AG04449 (cell line): ENCODE measurements at regions not wholly inside any gene's neighbourhood (a gene's known extent, or its start where the extent isn't known, plus 50 kb on each side); places are given as distances from the start of the nearest gene placed in this dataset.

Source experiments
- CTCF ChIA-PET: fragments of 350-600 bp; formaldehyde crosslinking; extraction: SDS; loops from one replicate; lab custom pipeline; 2021; ENCODE audit warnings: antibody characterized with exemption; lab: Yijun Ruan, JAX
- POLR2A ChIA-PET: fragments of 400-600, 350-600 bp; formaldehyde crosslinking; extraction: SDS; loops from one replicate; lab custom pipeline; 2020; ENCODE audit warnings: antibody characterized with exemption, inconsistent platforms; lab: Yijun Ruan, JAX
- DNase-seq: peaks from one replicate; pipeline ENCODE4 v3.0.0-alpha.2; 2010; ENCODE audit warnings: low read depth, low spot score
- H3K4me3 ChIP-seq: 2 replicates; pipeline ENCODE4 v1.5.1; 2011; ENCODE audit warnings: low read depth, mild to moderate bottlenecking, control low read depth, low read length
- TF ChIP-seq, protein P1 (sequence below): IDR thresholded peaks from one replicate; pipeline ENCODE4 v1.5.1; 2011; ENCODE audit warnings: mild to moderate bottlenecking, moderate library complexity, low read length, control low read depth, inconsistent platforms; ENCODE audit not compliant: insufficient read depth; ENCODE audit errors: missing control alignments

DNA sequence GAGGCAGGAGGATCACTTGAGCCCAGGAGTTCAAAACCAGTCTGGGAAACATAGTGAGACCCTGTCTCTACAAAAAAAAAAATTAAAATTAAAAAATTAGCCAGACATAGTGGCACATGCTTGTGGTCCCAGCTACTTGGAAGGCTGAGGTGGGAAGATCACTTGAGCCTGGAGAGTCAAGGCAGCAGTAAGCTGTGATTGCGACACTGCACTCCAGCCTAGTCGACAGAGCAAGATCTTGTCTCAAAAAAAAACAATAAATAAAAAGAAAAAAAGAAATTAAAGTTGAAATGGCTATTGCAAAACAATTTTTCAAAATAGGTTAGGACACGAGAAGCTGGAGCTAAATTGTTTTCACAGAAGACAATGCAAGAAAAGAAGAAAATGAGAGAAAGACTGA is 379.0 kb upstream of the RNF32 start:
- TF ChIP-seq, protein P1, sequence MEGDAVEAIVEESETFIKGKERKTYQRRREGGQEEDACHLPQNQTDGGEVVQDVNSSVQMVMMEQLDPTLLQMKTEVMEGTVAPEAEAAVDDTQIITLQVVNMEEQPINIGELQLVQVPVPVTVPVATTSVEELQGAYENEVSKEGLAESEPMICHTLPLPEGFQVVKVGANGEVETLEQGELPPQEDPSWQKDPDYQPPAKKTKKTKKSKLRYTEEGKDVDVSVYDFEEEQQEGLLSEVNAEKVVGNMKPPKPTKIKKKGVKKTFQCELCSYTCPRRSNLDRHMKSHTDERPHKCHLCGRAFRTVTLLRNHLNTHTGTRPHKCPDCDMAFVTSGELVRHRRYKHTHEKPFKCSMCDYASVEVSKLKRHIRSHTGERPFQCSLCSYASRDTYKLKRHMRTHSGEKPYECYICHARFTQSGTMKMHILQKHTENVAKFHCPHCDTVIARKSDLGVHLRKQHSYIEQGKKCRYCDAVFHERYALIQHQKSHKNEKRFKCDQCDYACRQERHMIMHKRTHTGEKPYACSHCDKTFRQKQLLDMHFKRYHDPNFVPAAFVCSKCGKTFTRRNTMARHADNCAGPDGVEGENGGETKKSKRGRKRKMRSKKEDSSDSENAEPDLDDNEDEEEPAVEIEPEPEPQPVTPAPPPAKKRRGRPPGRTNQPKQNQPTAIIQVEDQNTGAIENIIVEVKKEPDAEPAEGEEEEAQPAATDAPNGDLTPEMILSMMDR = no peak
- no peak overlapping the region for H3K4me3 ChIP-seq
- ChIA-PET POLR2A (no interaction called here), CTCF (no interaction called here)
- DNase-seq = no peak

DNA sequence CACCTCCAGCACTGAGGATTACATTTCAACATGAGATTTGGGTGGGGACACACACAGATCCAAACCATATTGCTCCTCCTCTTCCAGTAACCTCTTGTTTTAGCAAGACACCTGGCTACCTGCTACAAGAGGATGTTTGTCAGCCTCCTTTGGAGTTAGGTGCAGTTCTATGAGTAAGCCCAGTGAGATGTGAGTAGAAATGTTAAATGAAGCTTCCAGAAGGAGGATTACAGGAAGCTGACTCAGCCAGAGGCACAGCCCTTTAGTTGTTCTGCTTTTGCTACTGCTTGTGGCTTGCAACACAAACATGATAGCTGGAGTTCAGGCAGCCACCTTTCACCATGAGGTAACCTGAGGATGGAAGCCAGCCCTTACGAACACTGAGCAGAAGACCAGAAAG is 382.7 kb upstream of the RNF32 start:
- TF ChIP-seq, protein P1 = no peak
- DNase-seq = no peak
- H3K4me3 ChIP-seq = no peak overlapping the region
- ChIA-PET CTCF (no interaction called here), POLR2A (no interaction called here)

DNA sequence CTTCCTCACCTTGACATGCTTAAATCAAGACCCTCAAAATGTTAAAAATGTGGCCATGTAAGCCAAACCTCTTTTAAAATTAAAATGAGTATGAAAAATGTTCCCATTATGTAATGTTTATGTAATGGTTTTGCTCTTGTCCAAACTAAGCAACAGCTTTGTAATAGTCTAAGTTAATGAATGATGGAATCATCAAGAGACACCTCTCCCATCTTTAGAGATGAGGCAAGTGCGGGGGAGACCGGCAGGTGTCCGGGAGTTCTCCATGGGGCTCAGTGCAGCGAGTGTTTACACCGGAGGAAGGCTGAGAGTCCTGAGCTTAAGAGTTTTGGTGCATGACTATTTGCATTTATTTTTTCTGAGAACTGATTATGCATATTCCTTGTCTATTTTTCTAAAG is 384.9 kb upstream of the RNF32 start:
- POLR2A ChIA-PET = no interaction called here

DNA sequence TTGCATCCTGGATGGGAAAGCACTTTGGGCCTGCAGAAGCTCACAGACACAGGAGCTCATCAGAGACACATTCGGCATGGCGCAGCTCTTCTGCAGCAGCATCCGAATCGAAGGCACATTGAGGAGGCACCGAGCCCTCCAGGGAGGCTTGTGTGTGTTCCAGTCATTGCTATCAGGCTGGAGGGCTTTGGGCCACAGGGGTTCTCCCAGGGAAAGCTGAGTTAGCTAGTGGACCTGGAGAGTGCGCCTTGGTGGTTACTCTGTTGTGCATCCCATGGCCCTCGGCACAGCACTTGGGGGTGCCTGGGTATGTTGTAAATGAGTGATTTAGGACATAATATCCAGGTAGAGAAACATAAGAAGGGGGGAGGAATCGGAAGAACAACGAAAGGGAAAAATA is 388.7 kb upstream of the RNF32 start:
- ChIA-PET CTCF (no interaction called here), POLR2A (no interaction called here)
- TF ChIP-seq, protein P1 = no peak
- DNase-seq = no peak
- no peak overlapping the region for H3K4me3 ChIP-seq

More for the DNA sequence above, 384.9 kb upstream of the RNF32 start:
- no peak overlapping the region for H3K4me3 ChIP-seq
- TF ChIP-seq, protein P1 = no peak
- DNase-seq = no peak
- CTCF ChIA-PET = no interaction called here

DNA sequence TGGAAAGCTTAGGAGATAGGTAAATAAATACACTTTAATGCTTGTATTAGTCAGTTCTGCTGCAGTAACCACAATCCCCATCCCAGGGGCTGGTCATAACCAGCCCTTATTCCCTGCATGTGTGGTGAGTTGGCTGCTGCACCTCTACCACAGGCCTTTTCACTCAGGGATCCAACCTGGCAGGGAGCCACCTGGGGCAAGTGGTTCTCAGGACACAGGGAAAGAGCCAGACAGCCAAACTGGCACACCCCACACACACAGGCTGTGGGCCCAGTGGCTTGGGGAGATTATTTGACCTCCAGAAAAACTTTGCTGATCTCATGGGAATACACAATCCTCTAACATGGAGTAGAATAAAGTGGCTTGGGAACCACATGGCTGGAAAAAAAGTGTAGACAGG is 400.0 kb upstream of the RNF32 start:
- ChIA-PET POLR2A (no interaction called here), CTCF (no interaction called here)
- TF ChIP-seq, protein P1 = no peak
- no peak for DNase-seq
- no peak overlapping the region for H3K4me3 ChIP-seq

DNA sequence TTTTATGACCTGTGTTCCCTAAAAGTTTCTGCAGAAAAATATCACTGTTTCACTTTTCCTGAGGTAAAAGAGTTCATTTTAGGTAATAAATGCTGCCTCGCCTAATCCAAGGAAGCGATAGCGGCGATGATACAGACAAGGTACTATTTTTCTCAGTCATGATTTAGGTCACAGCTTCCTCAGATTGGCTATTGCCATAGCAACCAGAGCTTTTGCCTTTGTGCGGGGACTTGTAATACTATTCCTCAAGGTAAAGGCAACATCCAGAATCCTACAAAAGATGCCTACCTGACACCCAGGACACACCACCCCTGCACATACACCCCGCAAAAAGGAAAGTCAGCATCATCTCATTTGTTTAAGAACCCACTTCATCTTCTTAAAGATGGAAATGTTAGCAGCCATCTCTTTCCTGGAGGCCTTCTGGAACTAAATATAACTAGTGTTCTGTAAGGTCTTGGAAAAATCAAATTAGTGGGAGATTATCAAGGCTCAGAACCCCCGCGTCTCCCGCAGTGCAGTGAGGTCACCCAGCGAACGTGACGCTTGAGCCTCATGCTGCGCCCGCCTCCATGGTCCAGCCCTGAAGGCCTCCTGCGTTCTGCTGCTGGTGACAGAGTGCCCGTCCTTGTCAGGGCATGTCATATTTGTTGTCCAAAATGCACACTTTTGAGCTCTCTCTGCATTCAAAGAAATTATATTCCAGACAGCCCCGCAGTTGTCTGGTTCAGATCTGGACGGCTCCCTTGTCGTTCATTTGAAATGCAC is 402.0 kb upstream of the RNF32 start:
- ChIA-PET POLR2A (no interaction called here), CTCF (no interaction called here)
- no peak overlapping the region for H3K4me3 ChIP-seq
- TF ChIP-seq, protein P1 = no peak
- no peak for DNase-seq
